ENCODE measurements at regions not wholly inside any gene's neighbourhood (a gene's known extent, or its start where the extent isn't known, plus 50 kb on each side); places are given as distances from the start of the nearest gene placed in this dataset.
"Not testable (repeated sequence)": the region's sequence is repeated elsewhere in the genome, so short reads cannot be mapped to it uniquely, and the experiment has no call there.

DNA sequence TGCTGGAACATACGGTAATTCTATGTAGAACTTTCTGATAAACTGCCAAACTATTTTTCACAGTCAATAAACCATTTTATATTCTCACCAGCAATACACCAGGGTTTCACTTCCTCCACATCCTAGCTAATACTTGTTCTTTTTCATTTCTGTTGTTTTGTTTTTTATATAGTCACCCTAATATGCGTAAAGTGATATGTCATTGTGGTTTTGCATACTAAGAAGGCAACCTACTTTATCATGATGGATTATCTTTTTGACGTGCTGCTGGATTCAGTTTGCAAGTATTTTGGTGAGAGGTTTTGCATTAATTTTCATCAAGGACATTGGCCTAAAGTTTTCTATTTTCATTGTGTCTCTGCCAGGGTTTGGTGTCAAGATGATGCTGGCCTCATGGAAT, 1384.1 kb downstream of the UQCRFS1 start:
- DNase-seq (ENCODE audit: low spot score): no peak

DNA sequence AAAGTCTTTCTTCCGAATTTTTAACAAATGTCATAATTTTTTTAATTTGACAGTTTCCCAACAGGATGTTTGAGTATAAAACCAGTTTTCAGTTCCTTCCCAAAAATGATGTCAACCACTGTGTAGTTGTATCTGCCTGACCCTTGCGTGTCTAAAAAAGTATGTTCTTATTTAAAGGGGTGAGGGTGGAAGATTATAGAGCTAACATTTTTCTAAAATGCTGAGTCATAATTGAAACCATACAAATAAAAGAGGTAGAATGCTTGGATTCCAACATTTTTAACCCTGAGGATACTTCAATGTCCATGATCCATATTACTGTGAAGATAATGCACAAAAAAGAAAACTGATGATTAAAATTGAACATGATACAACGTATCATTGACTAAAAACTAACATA, 1388.8 kb downstream of the UQCRFS1 start:
- no peak for DNase-seq (ENCODE audit: low spot score)

DNA sequence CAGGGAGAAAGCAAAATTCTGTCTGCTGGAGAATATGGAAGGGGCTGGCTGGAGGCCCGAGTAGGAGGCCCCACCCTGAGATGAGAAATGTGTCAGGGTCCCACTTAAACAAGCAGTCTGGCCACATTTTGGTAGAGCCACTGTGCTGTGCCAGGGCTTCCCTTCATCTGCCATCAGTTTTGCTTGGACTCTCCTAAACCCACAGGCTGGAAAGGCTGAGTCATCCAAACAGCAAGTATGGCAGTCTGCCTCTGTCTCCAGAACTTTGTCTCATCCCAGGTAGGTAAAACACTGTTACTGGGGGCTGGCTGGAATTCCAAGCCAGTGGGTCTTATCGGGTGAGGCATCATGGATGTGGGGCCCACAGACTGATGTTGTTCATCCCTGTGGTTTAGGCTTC, 1390.6 kb downstream of the UQCRFS1 start:
- peak; percentile 19 for DNase-seq (ENCODE audit: low spot score)

DNA sequence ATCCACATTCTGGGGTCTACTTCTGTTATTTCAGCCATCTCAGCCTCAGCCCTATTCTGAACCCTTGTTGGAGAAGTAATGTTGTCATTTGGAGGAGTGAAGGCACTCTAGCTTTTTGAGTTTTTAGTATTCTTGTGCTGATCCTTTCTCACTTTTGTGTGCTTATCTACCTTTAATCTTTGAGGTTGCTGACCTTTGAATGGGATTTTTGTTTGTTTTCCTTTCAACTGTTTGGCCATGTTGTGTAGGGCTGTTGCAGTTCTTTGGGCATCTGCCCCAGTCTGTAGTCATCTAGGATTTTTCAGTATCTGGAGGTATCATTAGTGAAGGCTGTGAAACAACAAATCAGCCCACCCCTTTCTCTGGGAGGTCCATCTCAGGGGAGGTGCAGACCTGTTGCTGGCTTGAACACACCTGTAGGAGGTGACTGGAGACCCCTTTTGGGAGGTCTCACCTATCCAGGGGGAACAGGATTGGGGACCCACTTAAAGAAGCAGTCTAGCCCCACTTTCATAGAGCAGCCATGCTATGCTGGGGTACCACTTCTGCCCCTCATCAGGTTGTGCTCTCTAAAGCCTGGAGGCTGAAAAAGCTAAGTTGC, 1391.4 kb downstream of the UQCRFS1 start:
- no peak for DNase-seq (ENCODE audit: low spot score)

DNA sequence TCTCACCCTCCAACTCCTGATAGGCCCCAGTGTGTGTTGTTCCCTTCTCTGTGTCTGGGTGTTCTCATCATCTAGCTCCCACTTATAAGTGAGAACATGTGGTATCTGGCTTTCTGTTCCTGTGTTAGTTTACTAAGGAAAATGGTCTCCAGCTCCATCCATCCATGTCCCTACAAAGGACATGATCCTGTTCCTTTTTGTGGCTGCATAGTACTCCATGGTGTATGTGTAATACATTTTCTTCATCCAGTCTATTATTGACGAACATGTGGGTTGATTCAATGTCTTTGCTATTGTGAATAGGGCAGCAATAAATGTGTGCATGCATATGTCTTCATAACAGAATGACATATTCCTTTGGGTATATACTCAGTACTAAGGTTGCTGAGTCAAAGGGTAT, 1397.0 kb downstream of the UQCRFS1 start:
- no peak for DNase-seq (ENCODE audit: low spot score)

DNA sequence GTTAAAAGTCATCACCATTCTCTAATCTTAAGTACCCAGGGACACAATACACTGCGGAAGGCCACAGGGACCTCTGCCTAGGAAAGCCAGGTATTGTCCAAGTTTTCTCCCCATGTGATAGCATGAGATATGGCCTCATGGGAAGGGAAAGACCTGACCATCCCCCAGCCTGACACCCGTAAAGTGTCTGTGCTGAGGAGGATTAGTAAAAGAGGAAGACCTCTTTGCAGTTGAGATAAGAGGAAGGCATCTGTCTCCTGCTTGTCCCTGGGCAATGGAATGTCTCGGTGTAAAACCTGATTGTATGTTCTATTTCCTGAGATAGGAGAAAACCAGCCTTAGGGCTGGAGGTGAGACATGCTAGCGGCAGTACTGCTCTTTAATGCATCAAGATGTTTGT, 1398.1 kb downstream of the UQCRFS1 start:
- DNase-seq (ENCODE audit: low spot score): not testable (repeated sequence)

DNA sequence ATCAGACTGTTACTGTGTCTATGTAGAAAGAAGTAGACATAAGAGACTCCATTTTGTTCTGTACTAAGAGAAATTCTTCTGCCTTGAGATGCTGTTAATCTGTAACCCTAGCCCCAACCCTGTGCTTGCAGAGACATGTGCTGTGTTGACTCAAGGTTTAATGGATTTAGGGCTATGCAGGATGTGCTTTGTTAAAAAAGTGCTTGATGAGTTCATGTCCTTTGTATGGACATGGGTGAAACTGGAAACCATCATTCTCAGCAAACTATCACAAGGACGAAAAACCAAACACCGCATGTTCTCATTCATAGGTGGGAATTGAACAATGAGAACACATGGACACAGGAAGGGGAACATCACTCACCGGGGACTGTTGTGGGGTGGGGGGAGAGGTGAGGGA, 1398.7 kb downstream of the UQCRFS1 start:
- DNase-seq (ENCODE audit: low spot score): peak; percentile 8

DNA sequence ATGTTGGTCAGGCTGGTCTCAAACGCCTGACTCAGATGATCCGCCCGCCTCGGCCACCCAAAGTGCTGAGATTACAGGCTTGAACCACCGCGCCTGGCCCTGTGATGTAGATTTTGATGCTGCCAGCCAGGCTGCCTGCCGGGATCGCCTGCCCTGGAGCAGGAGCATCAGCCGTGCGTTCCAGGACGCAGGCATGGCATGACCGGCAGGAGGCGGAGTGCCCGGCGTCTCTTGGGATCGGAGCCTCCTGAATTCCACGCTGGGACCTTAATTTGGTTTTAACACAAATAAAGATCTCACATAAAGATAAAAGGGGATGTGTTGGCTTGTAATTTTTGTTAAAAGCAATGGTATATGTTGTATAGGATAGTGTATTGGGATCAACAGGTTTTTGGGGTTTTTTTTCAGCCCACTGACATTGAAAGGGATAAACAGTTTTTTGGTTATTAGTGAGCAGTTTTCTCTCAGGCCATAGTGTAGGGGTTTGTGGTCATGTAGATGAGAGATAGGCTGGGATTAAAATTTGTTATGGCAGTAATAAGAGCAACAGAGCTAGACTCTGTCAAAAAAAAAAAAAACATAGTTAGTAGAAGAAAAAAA, 1406.4 kb downstream of the UQCRFS1 start:
- no peak for DNase-seq (ENCODE audit: low spot score)

DNA sequence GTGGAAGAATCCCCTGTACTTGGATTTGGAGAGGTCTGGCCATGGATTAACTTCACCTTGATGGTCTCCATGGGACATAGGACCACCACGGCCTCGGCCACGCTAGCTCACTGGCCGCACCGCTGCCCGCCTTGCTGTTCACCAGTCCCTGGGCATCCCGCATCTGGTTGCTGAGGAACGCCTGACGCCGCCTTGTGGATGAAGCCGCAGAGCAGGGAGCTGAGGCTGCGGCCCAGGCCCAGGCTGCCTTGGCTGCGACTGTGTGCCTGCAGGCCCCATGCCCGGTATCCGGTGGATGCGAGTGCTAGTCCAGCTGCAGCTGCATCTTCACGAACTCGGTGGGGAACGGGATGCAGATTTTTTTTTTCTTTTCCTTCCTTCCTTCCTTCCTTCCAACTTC, 1407.1 kb downstream of the UQCRFS1 start:
- DNase-seq (ENCODE audit: low spot score): no peak

DNA sequence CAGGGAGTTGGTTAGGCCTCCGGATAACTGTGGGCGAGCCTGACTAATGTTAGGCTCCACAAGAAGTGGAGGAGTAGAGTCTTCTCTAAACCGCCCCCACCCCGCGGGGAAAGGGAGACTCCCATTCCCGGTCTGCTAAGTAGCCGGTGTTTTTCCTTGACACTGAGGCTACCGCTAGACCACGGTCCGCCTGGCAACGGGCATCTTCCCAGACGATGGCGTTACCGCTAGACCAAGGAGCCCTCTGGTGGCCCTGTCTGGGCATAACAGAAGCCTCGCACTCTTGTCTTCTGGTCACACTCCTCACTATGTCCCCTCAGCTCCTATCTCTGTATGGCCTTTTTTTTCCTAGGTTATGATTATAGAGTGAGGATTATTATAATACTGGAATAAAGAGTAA, 1410.7 kb downstream of the UQCRFS1 start:
- DNase-seq (ENCODE audit: low spot score): not testable (repeated sequence)

DNA sequence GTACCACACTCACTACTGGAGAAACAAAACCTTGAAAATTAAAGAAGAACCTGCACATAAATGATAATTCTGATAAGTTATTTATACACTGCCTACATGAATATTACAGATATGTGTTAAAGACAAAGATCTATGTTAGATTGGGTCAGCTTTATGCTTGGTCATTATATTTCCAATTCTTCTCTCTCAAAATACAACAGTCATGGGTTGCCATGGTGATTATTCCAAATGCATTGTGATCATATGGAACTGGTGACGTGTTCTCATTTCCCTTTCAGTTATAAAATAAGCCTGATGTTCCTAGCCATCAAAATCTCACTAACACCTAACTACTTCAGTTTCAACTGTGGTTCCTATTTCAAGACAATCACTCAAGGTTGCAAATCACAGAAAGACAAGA, 1416.4 kb downstream of the UQCRFS1 start:
- no peak for DNase-seq (ENCODE audit: low spot score)

DNA sequence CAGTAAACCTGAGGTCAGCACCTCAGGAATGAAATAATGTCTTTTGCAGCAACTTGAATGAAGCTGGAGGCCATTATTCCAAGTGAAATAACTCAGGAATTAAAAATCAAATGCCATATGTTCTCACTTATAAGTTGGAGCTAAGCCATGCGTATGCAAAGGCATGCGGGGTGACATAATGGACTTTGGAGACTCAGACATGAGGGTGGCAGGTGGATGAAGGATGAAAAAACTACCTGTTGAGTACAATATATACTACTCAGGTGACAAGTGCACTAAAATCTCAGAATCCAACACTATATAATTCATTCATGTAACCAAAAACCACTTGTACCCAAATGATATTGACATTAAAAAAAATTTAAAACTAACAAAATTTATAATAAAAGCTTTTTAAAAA, 1416.9 kb downstream of the UQCRFS1 start:
- no peak for DNase-seq (ENCODE audit: low spot score)

DNA sequence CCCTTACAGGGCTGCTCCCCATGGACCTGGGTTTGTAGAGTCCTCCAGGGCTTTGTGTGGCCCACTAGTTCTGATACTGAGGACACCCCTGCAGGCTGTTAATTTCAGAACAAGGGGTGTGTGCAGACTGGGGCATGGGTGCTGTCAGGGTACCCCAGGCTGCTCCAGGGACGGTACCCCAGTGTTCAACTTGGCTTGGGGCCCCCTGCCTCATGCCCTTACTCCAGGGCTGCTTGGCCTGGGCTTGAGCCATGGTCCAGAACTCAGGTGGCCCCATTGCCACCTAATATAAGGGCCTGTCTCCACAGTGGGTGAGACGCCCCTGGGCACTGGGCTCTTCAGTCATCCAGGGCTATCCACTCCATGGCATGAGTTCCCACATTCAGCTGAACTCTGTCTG, 1417.6 kb downstream of the UQCRFS1 start:
- no peak for DNase-seq (ENCODE audit: low spot score)

DNA sequence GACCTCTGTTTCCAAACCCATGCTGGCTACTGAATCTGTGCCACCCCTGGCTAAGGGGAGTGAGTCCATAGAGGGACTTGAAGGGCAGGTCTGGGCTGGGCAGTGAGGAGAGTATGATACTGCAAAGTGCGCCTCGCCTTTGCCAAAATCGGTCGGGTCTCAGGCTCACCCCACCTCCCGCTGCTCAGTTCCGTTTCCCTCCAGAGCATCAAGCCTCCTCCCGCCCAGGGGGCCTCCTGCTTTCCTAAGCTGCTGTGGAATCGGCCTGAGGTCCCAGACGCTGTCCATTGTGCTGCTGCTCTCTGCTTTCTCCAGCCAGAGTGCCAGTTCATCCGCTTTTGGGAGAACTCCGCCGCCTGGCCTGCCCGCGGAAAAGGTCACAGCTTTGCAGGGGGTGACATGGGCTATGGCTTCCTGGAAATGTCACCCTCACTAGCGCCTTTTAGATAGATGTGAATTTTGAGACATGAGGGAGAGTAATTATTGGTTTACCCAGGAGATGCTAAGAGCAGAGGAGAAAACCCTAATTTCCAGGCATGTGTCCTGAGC, 1418.4 kb downstream of the UQCRFS1 start:
- DNase-seq (ENCODE audit: low spot score): peak; percentile 48

DNA sequence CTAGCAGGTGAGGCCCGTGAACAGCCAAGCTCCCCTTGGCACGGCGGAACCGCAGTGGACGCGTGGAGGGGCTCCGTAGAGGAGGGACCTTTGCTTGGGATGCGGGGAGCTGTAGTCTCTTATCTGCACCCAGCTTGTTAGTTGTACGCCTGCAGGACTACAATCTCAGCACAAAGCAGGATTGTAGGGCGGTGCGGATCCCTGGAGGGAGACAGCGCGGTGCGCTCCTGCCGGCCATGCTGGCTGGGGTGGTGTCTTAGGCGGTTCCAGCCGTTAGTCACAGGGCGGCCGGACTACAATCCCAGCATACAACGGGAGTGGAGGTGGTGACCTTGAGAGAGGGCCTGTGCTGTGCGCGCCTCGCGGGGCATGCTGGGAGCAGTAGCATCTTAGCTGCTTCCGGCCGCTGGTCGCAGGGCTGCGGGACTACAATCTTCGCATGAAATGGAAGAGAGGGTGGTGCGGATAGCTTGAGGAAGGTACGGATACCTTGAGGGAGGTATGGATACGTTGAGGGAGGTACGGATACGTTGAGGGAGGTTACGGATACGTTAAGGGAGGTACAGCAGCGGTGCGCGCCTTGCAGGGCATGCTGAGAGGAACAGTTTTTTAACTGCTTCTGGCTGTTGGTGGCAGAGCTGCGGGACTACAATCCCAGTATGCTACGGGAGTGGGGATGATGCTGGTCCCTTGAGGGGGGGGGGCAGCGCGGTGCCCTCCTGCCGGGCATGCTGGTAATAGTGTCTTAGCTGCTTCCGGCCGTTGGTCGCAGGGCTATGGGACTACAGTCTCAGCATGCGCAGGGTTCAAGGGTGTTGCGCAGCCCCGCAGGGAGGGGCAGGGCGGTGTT, 1419.1 kb downstream of the UQCRFS1 start:
- DNase-seq (ENCODE audit: low spot score): peak; percentile 96

DNA sequence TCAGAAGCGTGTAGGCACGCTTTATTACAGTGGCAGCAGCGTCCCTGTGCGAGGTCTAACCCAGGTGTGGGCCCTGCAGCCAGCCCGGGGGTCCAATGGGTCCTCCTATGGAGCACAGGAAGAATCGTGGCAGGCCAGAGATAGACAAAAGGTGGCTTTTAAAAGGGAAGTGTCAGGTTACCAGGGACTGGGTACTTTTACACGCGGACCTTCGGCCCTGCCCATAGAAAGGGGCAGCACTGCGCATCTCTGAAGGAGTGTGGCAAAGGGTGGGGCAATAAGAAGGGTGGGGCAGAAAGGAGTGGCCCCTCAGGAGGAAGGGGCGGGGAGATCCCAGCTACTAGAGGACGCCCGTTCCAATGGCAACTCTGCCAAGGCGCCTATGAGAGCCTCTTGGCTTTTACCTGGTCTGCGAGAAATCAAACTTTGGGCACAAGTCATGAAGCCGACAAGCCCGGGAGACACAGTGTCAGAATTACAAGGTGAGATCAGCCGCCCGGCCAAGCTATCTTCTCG, 1419.8 kb downstream of the UQCRFS1 start:
- DNase-seq (ENCODE audit: low spot score): peak; percentile 92

DNA sequence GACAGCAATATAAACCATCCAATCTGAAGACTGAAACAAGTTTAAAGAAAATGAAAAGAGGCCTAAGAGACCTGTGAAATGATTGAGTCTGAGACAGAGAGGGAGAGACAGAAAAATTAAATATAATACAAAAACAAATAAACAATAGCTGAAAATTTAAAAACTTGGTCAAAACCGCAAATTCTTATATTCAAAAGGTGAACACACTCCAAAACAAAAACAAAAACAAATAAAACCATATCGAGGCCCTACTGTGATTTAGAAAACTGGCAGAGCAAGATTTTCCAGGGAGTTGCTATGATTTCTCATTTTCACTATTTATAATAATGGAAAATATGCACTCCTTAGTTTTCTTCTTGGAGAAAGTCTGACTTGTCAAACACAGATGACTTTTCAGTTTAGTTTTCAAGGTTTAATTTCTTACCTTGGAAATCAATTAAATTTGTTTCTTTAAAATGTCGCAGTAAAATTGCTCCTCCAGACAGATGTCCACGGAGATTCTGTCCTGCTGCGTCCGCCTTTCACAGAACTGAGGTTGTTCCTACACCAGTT, 1420.3 kb downstream of the UQCRFS1 start:
- DNase-seq (ENCODE audit: low spot score): no peak

DNA sequence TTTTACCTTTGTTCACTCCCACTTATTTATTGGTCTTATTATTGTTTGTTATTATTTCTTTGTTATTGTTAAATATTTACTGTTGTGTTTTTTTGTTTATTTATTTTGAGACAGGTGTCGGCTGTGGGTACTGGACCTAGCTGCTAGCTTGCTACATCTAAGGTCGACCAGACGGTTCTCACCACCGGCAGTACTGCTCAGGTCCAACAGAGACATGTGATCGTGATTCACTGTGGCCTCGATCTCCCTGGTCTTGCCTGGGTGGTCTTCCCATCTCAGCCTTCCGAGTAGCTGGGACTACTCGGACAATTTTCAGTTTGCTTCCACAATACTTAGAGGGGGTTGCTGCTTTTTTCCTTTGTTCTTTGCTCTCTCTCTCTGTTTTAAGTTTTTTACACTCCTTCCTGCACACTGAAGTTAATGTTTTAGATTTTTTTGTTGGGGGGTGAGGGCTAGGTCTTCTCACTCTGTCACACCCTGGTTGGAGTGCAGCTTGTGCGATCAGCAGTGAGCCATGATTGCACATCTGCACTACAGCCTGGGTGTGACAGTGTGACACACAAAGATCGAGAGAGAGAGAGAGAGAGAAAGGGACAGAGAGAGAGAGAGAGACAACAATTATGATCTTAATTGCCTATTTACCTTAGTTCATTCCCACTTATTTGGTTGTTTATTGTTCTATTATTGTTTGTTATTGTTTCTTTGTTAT, 1432.4 kb downstream of the UQCRFS1 start:
- no peak for DNase-seq (ENCODE audit: low spot score)

DNA sequence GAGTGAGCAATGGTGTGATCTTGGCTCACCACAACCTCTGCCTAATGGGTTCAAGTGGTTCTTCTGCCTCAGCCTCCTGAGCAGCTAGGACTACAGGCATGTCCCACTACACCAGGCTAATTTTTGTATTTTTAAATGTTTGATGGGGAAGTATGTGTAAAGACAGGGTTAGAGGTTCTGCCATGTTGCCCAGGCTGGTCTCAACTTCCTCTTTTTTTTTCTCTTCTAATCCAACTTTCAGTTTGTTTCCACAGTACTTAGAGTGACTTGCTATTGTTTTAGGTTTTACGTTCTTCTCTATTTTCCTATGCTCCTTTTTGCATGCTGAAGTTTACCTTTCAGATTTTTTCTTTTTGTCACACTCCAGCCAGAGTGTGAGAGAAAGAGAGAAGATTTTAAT, 1433.0 kb downstream of the UQCRFS1 start:
- no peak for DNase-seq (ENCODE audit: low spot score)

DNA sequence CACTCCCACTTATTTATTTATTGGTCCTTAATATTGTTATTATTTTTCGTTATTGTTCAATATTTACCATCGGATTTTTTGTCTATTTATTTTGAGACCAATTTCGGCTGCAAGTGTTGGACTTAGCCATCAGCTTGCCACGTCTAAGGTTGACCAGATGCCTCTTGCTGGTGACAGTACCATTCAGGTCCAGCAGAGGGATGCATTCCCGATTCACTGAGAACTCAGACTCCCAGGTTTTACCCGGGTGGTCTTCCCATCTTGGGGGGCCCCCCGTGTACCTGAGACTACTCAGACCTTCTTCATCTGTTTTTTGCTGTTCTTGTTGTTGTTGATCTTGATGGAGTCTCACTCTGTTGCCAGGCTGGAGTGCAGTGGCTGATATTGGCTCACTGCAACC, 1435.2 kb downstream of the UQCRFS1 start:
- DNase-seq (ENCODE audit: low spot score): no peak

DNA sequence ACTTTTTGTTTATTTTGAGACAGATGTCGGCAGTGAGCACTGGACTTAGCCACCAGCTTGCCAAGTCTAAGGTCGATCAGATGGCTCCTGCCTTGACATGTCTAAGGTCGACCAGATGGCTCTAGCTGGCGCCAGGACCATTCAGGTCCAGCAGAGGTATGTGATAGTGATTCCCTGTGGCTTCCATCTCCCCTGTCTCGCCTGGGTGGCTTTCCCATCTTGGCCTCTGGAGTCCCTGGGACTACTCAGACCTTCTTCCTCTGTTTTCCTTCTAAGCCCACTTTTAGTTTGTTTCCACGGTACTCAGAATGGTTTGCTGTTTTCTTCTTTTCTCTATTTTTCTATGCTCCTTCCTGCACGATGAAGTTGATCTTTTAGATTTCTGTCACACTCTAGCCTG, 1435.7 kb downstream of the UQCRFS1 start:
- DNase-seq (ENCODE audit: low spot score): no peak

DNA sequence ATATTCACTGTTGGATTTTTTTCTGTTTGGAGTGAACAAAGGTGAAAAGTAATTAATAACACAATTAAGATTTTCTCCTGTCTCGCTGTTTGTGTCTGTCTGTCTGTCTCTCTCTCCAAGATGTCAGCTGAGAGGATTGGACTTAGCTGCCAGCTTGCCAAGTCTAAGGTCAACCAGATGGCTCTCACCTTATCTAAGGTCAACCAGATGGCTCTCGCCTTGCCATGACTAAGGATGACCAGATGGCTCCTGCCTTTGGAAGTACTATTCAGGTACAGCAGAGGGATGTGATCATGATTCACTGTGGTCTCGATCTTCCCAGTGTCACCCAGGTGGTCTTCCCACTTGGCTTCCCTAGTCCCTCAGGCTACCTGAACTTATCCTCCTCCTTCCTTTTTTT, 1436.4 kb downstream of the UQCRFS1 start:
- DNase-seq (ENCODE audit: low spot score): no peak

Data from kidney tubule cell (primary cell).